ENCODE measurements at regions not wholly inside any gene's neighbourhood (a gene's known extent, or its start where the extent isn't known, plus 50 kb on each side); places are given as distances from the start of the nearest gene placed in this dataset.
"Not testable (repeated sequence)": the region's sequence is repeated elsewhere in the genome, so short reads cannot be mapped to it uniquely, and the experiment has no call there.

- Histone ChIP-seq H3K4me1 (ENCODE audit: low read depth) (no peaks in the 10 kb centered on the region), H3K9me3 (ENCODE audit: low read depth) (no peaks in the 10 kb centered on the region), H3K27ac (no peak overlapping the region), H3K4me3 (no peak overlapping the region), H3K36me3 (no peaks in the 10 kb centered on the region), H3K27me3 (no peaks in the 10 kb centered on the region)
- TF ChIP-seq CTCF (IDR thresholded peaks at IDR 0.05; ENCODE audit: low read depth, low read length) = no peak
- no peak for DNase-seq (ENCODE audit: low read depth in 1 of 2, low spot score in 1 of 2)
Observed at GRCh38 chr3:27639271-27639670, 82.9 kb downstream of the EOMES start.

- H3K36me3 ChIP-seq = no peaks in the 10 kb centered on the region
- no peaks in the 10 kb centered on the region for H3K9me3 ChIP-seq (ENCODE audit: low read depth)
- no peak for DNase-seq (ENCODE audit: low read depth in 1 of 2, low spot score in 1 of 2)
- H3K27ac ChIP-seq = no peak overlapping the region
- no peaks in the 10 kb centered on the region for H3K4me1 ChIP-seq (ENCODE audit: low read depth)
- no peak overlapping the region for H3K4me3 ChIP-seq
- TF ChIP-seq CTCF (IDR thresholded peaks at IDR 0.05; ENCODE audit: low read depth, low read length) = no peak
- no peaks in the 10 kb centered on the region for H3K27me3 ChIP-seq
Observed at GRCh38 chr3:27638594-27638993, 83.5 kb downstream of the EOMES start.

GRCh38 chr3:27637346-27637995 lies 84.7 kb downstream of the EOMES start:
- Histone ChIP-seq H3K36me3 (no peaks in the 10 kb centered on the region), H3K4me1 (ENCODE audit: low read depth) (no peaks in the 10 kb centered on the region), H3K9me3 (ENCODE audit: low read depth) (no peaks in the 10 kb centered on the region), H3K27me3 (no peaks in the 10 kb centered on the region), H3K4me3 (no peak overlapping the region), H3K27ac (no peak overlapping the region)
- DNase-seq (ENCODE audit: low read depth in 1 of 2, low spot score in 1 of 2) = no peak
- TF ChIP-seq CTCF (IDR thresholded peaks at IDR 0.05; ENCODE audit: low read depth, low read length) = no peak

GRCh38 chr3:27635006-27635405 lies 87.1 kb downstream of the EOMES start:
- not testable (repeated sequence) for H3K4me3 ChIP-seq; H3K27ac ChIP-seq; H3K4me1 ChIP-seq (ENCODE audit: low read depth); H3K9me3 ChIP-seq (ENCODE audit: low read depth); H3K27me3 ChIP-seq; H3K36me3 ChIP-seq
- peak in 1 of 2 donors; percentile 61 for DNase-seq (ENCODE audit: low read depth in 1 of 2, low spot score in 1 of 2)

- Histone ChIP-seq H3K4me3 (no peak overlapping the region), H3K9me3 (ENCODE audit: low read depth) (no peaks in the 10 kb centered on the region), H3K36me3 (no peaks in the 10 kb centered on the region), H3K4me1 (ENCODE audit: low read depth) (no peaks in the 10 kb centered on the region), H3K27me3 (no peaks in the 10 kb centered on the region), H3K27ac (no peak overlapping the region)
- DNase-seq (ENCODE audit: low read depth in 1 of 2, low spot score in 1 of 2) = peak in 1 of 2 donors; percentile 67
- no peak for TF ChIP-seq CTCF (IDR thresholded peaks at IDR 0.05; ENCODE audit: low read depth, low read length)
Observed at GRCh38 chr3:27633224-27633545, 88.9 kb downstream of the EOMES start.

GRCh38 chr3:27632431-27633223 lies 89.5 kb downstream of the EOMES start:
- DNase-seq (ENCODE audit: low read depth in 1 of 2, low spot score in 1 of 2) = peak in 1 of 2 donors; percentile 77
- Histone ChIP-seq H3K4me1 (ENCODE audit: low read depth) (no peaks in the 10 kb centered on the region), H3K4me3 (no peak overlapping the region), H3K27me3 (no peaks in the 10 kb centered on the region), H3K36me3 (no peaks in the 10 kb centered on the region), H3K9me3 (ENCODE audit: low read depth) (no peaks in the 10 kb centered on the region), H3K27ac (no peak overlapping the region)
- TF ChIP-seq CTCF (IDR thresholded peaks at IDR 0.05; ENCODE audit: low read depth, low read length) = no peak

All from cardiac muscle cell (in vitro differentiated cells and primary cell).